HCT116 (cell line): ENCODE measurements at regions not wholly inside any gene's neighbourhood (a gene's known extent, or its start where the extent isn't known, plus 50 kb on each side); places are given as distances from the start of the nearest gene placed in this dataset.

Source experiments
- ATAC-seq: fragments of 200-7000 bp; cut with Tn5 transposase; 2 replicates; pipeline ENCODE4 v1.9.1; 2020; ENCODE audit warnings: mild to moderate bottlenecking, moderate library complexity
- BruUV-seq: library from RNA; stranded (reverse); fragments of 400-500 nt; replicated peaks from 2 replicates; lab custom pipeline; 2021; lab: Mats Ljungman, UMichigan
- CTCF ChIA-PET: fragments of 300-600 bp; sonication (Branson Sonifier 250); formaldehyde crosslinking; loops from one replicate; lab custom pipeline; 2021; ENCODE audit warnings: antibody characterized with exemption; lab: Charles Lee
- POLR2A ChIA-PET: fragments of 300-600, 350-600 bp; sonication (Branson Sonifier 250); formaldehyde crosslinking; loops from one replicate; lab custom pipeline; 2021; ENCODE audit warnings: antibody characterized with exemption; lab: Charles Lee
- RAD21 ChIA-PET, 2 experiments: fragments of 300-600 bp; sonication (Branson Sonifier 250); formaldehyde crosslinking; loops; one replicate each; lab custom pipeline; 2023; ENCODE audit warnings: low total read pairs in 2 of 2; ENCODE audit not compliant: uncharacterized antibody in 2 of 2, unreplicated experiment in 2 of 2, low non-redundant PET in 1 of 2; lab: Charles Lee
- DNase-seq: peaks from one replicate; pipeline ENCODE4 v3.0.0-alpha.2; 2010; ENCODE audit warnings: low read depth, low spot score
- H2AFZ ChIP-seq: fragments of 200-600 bp; shearing (Covaris generic), sonication (generic); 2 replicates; pipeline ENCODE4 v1.6.1; 2017; ENCODE audit warnings: low read depth, mixed run types, mixed read lengths, antibody characterized with exemption, low read length; ENCODE audit not compliant: poor library complexity, severe bottlenecking
- H3K27ac ChIP-seq: 2 replicates; pipeline ENCODE4 v1.5.1; 2012; ENCODE audit warnings: low read depth, low read length
- H3K27me3 ChIP-seq: fragments of 200-600 bp; sonication (generic); 2 replicates; pipeline ENCODE4 v1.6.1; 2016; ENCODE audit warnings: mixed run types, low read length, mixed read lengths; ENCODE audit not compliant: insufficient read depth
- H3K36me3 ChIP-seq, 2 experiments: fragments of 200-500 bp in 1 of 2; fragments of 200-600 bp in 1 of 2; sonication (Bioruptor generic) in 1 of 2; sonication (generic) in 1 of 2; 2 replicates each; pipeline versions ENCODE4 v1.5.1 to v1.6.1; 2014 to 2016; ENCODE audit warnings: low read length in 2 of 2, inconsistent platforms in 1 of 2, mixed read lengths in 1 of 2, mixed run types in 1 of 2; ENCODE audit not compliant: insufficient read depth in 2 of 2, control insufficient read depth in 1 of 2
- H3K4me1 ChIP-seq, 2 experiments: fragments of 200-600 bp in 1 of 2; sonication (generic) in 1 of 2; 2 replicates each; pipeline versions ENCODE4 v1.5.1 to v1.6.1; 2012 to 2017; ENCODE audit warnings: low read length in 2 of 2, inconsistent platforms in 1 of 2, mild to moderate bottlenecking in 1 of 2, mixed read lengths in 1 of 2, mixed run types in 1 of 2, moderate library complexity in 1 of 2; ENCODE audit not compliant: insufficient read depth in 2 of 2, control insufficient read depth in 1 of 2
- H3K4me2 ChIP-seq: fragments of 200-600 bp; sonication (generic); 2 replicates; pipeline ENCODE4 v1.6.1; 2017; ENCODE audit warnings: mixed run types, low read length, mixed read lengths
- H3K4me3 ChIP-seq, 2 experiments: fragments of 200-600 bp in 1 of 2; sonication (generic) in 1 of 2; replicated peaks in 1 of 2; 2 replicates each; pipeline ENCODE4 v1.5.1; 2011 to 2016; ENCODE audit warnings: low read length in 2 of 2, control low read depth in 1 of 2, low read depth in 1 of 2, mild to moderate bottlenecking in 1 of 2, mixed read lengths in 1 of 2, mixed run types in 1 of 2
- H3K79me2 ChIP-seq: fragments of 200-600 bp; sonication (generic); 2 replicates; pipeline ENCODE4 v1.6.1; 2017; ENCODE audit warnings: mild to moderate bottlenecking, mixed run types, low read length, moderate library complexity, mixed read lengths; ENCODE audit not compliant: insufficient read depth
- H3K9ac ChIP-seq: fragments of 200-600 bp; sonication (generic); 2 replicates; pipeline ENCODE4 v1.6.1; 2016; ENCODE audit warnings: low read length, mixed read lengths
- H3K9me2 ChIP-seq: fragments of 200-600 bp; sonication (generic), shearing (Covaris generic); 2 replicates; pipeline ENCODE4 v1.6.1; 2017; ENCODE audit warnings: mixed run types, mild to moderate bottlenecking, moderate library complexity; ENCODE audit not compliant: insufficient read depth
- H3K9me3 ChIP-seq, 2 experiments: fragments of 200-500 bp in 1 of 2; fragments of 200-600 bp in 1 of 2; sonication (Bioruptor generic) in 1 of 2; sonication (generic) in 1 of 2; 2 replicates each; pipeline ENCODE4 v1.6.1; 2014 to 2017; ENCODE audit warnings: low read length in 2 of 2, mixed read lengths in 2 of 2, inconsistent platforms in 1 of 2, low read depth in 1 of 2, mild to moderate bottlenecking in 1 of 2, mixed run types in 1 of 2, moderate library complexity in 1 of 2; ENCODE audit not compliant: control insufficient read depth in 1 of 2, insufficient read depth in 1 of 2
- H4K20me1 ChIP-seq: fragments of 200-600 bp; sonication (generic), shearing (Covaris generic); 2 replicates; pipeline ENCODE4 v1.6.1; 2017; ENCODE audit warnings: mixed run types, mild to moderate bottlenecking, moderate library complexity; ENCODE audit not compliant: insufficient read depth
- POLR2AphosphoS5 ChIP-seq: IDR thresholded peaks from 2 replicates; pipeline ENCODE4 v1.6.1; 2011; ENCODE audit warnings: mild to moderate bottlenecking, low read depth, low read length, moderate library complexity
- RAD21 ChIP-seq: IDR thresholded peaks from 2 replicates; pipeline ENCODE4 v1.6.1; 2012; ENCODE audit warnings: low read depth, mild to moderate bottlenecking
- SIN3A ChIP-seq: IDR thresholded peaks from 2 replicates; pipeline ENCODE4 v1.6.1; 2012; ENCODE audit warnings: low read depth
- SRF ChIP-seq: IDR thresholded peaks from 2 replicates; pipeline ENCODE4 v1.6.1; 2012; ENCODE audit warnings: low read depth
- ZFX ChIP-seq: fragments of 450-650 bp; IDR thresholded peaks from 2 replicates; pipeline ENCODE4 v1.6.1; 2017
- intact Hi-C: fragments of 100-400 bp; cut with micrococcal nuclease; formaldehyde crosslinking; loops from 2 replicates; pipeline ENCODE4 v1.10.0; 2022
- TF ChIP-seq, protein P1 (sequence below): IDR thresholded peaks from 2 replicates; pipeline ENCODE4 v1.6.1; 2012
- TF ChIP-seq, protein P2 (sequence below): IDR thresholded peaks from 2 replicates; pipeline ENCODE4 v1.6.1; 2011; ENCODE audit warnings: mild to moderate bottlenecking, low read length, moderate library complexity; ENCODE audit not compliant: insufficient replicate concordance; ENCODE audit errors: extremely low read depth

DNA sequence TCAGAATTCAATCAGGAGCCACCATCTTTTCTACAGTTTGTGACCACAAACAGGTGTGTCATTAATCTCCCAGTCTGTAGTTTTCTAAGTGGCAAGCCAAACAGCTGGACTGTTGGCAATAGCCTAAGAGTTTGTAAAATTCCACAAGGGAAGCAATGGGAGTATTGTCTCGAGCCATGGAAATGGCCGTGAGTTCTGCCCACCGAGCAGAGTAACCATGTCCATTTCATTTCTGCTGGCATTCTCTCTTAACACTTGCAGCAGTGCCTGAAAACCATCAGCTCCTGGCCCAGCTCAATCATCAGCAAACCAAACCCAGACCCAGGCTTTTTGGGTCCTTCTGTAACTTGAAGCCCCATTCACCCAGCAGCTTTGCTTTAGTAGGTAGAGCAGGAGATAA is 387.8 kb upstream of the CDH7 start:
- ChIA-PET CTCF (no interaction called here), RAD21 (no interaction called here), POLR2A (no interaction called here)
- Histone ChIP-seq H3K4me1 (no peaks in the 10 kb centered on the region), H3K27ac (no peak overlapping the region), H3K9ac (no peak overlapping the region), H2AFZ (no peak overlapping the region), H3K4me2 (no peak overlapping the region), H3K9me3 (peaks cover 9 to 41% of the 10 kb centered on the region in 2 experiments; a peak in 2 of 4 replicates), H3K9me2 (no peaks in the 10 kb centered on the region), H4K20me1 (no peaks in the 10 kb centered on the region), H3K36me3 (no peaks in the 10 kb centered on the region; a peak in 1 of 4 replicates), H3K4me3 (no peak overlapping the region), H3K27me3 (no peaks in the 10 kb centered on the region), H3K79me2 (no peaks in the 10 kb centered on the region)
- no TSS peak for BruUV-seq
- DNase-seq (no peak), ATAC-seq (no peak)
- intact Hi-C loops, result no loop called here
- no peak for TF ChIP-seq RAD21
- TF ChIP-seq, protein P1, sequence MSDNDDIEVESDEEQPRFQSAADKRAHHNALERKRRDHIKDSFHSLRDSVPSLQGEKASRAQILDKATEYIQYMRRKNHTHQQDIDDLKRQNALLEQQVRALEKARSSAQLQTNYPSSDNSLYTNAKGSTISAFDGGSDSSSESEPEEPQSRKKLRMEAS, result no peak
- no peak for TF ChIP-seq ZFX
- TF ChIP-seq SIN3A, result no peak
- TF ChIP-seq, protein P2, sequence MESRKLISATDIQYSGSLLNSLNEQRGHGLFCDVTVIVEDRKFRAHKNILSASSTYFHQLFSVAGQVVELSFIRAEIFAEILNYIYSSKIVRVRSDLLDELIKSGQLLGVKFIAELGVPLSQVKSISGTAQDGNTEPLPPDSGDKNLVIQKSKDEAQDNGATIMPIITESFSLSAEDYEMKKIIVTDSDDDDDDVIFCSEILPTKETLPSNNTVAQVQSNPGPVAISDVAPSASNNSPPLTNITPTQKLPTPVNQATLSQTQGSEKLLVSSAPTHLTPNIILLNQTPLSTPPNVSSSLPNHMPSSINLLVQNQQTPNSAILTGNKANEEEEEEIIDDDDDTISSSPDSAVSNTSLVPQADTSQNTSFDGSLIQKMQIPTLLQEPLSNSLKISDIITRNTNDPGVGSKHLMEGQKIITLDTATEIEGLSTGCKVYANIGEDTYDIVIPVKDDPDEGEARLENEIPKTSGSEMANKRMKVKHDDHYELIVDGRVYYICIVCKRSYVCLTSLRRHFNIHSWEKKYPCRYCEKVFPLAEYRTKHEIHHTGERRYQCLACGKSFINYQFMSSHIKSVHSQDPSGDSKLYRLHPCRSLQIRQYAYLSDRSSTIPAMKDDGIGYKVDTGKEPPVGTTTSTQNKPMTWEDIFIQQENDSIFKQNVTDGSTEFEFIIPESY, result no peak
- TF ChIP-seq SRF, result no peak

DNA sequence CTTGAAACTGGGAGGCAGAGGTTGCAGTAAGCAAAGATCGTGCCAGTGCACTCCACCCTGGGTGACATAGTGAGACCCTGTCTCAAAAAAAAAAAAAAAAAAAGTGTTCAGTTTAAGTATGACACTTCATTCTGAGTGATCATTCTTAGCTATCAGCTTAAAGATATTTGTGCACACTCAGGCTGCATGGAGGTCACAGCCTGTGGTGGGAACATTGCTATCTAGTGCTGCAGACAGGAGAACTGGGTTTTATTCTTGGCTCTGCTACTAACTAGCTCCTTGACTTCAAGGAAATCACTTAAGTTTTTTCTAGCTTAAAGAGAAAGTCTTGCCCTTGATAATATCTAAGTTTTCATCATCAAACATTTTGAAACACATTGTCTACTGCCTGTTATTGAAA is 391.3 kb upstream of the CDH7 start:
- H3K9me3 ChIP-seq, result peaks cover 9 to 31% of the 10 kb centered on the region in 2 experiments; a peak in 3 of 4 replicates
- ChIA-PET CTCF (no interaction called here), RAD21 (no interaction called here), POLR2A (no interaction called here)
- no peak overlapping the region for H3K4me3 ChIP-seq
- no peak for ATAC-seq
- TF ChIP-seq SIN3A (no peak), POLR2AphosphoS5 (no peak)
- intact Hi-C loops, result no loop called here
- no peaks in the 10 kb centered on the region for H3K27me3 ChIP-seq
- no TSS peak for BruUV-seq
- no peak overlapping the region for H2AFZ ChIP-seq
- no peak overlapping the region for H3K27ac ChIP-seq
- no peaks in the 10 kb centered on the region for H3K79me2 ChIP-seq
- H3K9ac ChIP-seq, result no peak overlapping the region
- DNase-seq, result no peak
- no peaks in the 10 kb centered on the region for H3K9me2 ChIP-seq
- H3K36me3 ChIP-seq, result no peaks in the 10 kb centered on the region; a peak in 1 of 4 replicates
- no peak overlapping the region for H3K4me2 ChIP-seq
- no peaks in the 10 kb centered on the region for H3K4me1 ChIP-seq
- no peaks in the 10 kb centered on the region for H4K20me1 ChIP-seq
